Activated T-cell treated with anti-CD3 and anti-CD28 coated beads, Interleukin-2, amount 50 U/mL, for 72 hours (primary cell): ENCODE measurements at regions not wholly inside any gene's neighbourhood (a gene's known extent, or its start where the extent isn't known, plus 50 kb on each side); places are given as distances from the start of the nearest gene placed in this dataset.

ENCODE experiments used
- ATAC-seq, 2 donors: fragments of 150-1000 bp; cut with Tn5 transposase; replicated peaks in 1 of 2; 2 replicates each; pipeline ENCODE4 v1.10.0; 2021; ENCODE audit warnings: moderate library complexity in 2 of 2, mild to moderate bottlenecking in 1 of 2
- DNase-seq, 2 donors: peaks; one replicate each; pipeline ENCODE4 v3.0.0; 2021 to 2022; ENCODE audit warnings: mixed read lengths in 1 of 2
- H3K27ac Mint-ChIP-seq: one replicate; pipeline ENCODE4 v1.8.0; 2022; ENCODE audit warnings: mild to moderate bottlenecking, moderate library complexity, mixed read lengths
- H3K27me3 Mint-ChIP-seq: one replicate; pipeline ENCODE4 v1.8.0; 2022; ENCODE audit warnings: low read depth, mixed read lengths
- H3K36me3 Mint-ChIP-seq, 2 donors: one replicate each; pipeline ENCODE4 v1.8.0; 2022; ENCODE audit warnings: mixed read lengths in 2 of 2, mild to moderate bottlenecking in 1 of 2; ENCODE audit not compliant: insufficient read depth in 2 of 2
- H3K4me1 Mint-ChIP-seq: one replicate; pipeline ENCODE4 v1.8.0; 2022; ENCODE audit warnings: low read depth, mixed read lengths
- H3K4me3 Mint-ChIP-seq, 2 donors: one replicate each; pipeline ENCODE4 v1.8.0; 2022; ENCODE audit warnings: mild to moderate bottlenecking in 2 of 2, mixed read lengths in 2 of 2, moderate library complexity in 2 of 2
- H3K9me3 Mint-ChIP-seq, 2 donors: one replicate each; pipeline ENCODE4 v1.8.0; 2022; ENCODE audit warnings: mixed read lengths in 2 of 2

DNA sequence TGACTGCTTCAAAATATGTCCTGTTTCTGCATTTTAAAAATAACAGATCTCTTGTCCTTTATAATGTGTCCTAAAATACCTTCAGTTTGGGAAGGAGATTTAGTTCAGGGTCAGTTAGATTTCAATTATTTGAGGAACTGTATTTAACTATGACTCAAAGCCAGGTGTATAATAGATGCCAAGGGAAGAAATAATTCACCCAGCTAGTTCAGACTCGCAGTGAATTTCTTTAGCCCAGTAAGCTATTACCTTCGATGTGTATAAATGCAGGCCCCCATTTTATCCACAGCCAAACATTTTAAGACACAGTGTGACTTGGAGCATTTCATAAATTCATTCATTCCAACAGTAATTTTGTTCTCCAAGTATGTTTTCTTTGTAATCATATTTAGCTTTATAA, 458.0 kb downstream of the ZNF385D start:
- no peaks in the 10 kb centered on the region for H3K36me3 Mint-ChIP-seq
- H3K27me3 Mint-ChIP-seq, result no peaks in the 10 kb centered on the region
- peaks cover 4 to 5% of the 10 kb centered on the region in 2 donors for H3K9me3 Mint-ChIP-seq
- DNase-seq (no peak), ATAC-seq (no peak)
- H3K4me1 Mint-ChIP-seq, result no peaks in the 10 kb centered on the region
- H3K27ac Mint-ChIP-seq, result no peak overlapping the region
- H3K4me3 Mint-ChIP-seq, result no peak overlapping the region

DNA sequence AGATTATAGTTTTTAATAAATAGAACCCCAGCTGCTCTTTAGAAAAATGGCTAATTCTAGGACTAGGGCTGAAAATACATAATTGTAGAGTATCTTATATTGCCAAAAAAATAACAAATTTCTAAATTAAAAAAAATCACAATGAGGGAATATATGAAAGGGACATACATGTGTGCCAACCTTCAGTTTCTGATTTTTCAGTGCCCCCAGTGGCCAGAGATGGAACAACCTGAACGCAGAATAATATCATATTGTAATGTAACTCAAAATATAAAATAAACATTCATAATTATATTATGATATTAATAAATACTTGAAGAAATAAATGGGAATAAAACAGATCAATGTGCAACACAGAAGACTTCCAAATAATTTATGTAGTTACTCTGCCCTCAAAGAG, 460.5 kb downstream of the ZNF385D start:
- no peak overlapping the region for H3K4me3 Mint-ChIP-seq

DNA sequence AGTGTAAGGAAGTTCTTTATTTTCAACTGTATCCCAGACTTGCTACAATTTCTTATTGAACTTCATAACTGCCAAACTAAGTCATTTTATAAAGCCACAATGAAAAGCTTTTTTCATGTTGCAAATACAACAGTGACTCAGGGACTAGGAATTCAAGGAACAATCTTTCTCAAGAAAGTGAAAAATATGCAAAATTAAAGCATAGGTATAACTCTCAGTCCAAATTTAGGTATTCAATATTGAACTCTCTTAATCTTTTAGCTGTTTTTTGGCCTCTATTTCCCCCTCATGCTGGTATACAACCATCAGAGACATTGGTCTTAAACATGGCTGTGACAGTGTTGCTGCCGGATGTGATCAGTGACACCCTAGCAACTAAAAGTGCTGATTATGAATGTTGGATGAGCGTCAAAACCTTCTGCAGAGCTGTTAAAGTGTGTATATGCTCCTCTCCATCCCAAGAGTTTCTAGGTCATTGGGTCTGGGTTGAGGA, 476.9 kb downstream of the ZNF385D start:
- H3K36me3 Mint-ChIP-seq, result peaks cover 0 to 2% of the 10 kb centered on the region in 2 donors

More for the DNA sequence above, 460.5 kb downstream of the ZNF385D start:
- Mint-ChIP-seq H3K36me3 (peaks cover 0 to under 1% of the 10 kb centered on the region in 2 donors), H3K27me3 (no peaks in the 10 kb centered on the region), H3K4me1 (no peaks in the 10 kb centered on the region), H3K27ac (no peak overlapping the region), H3K9me3 (peaks cover 9% of the 10 kb centered on the region in 2 donors)
- DNase-seq (no peak), ATAC-seq (no peak)

DNA sequence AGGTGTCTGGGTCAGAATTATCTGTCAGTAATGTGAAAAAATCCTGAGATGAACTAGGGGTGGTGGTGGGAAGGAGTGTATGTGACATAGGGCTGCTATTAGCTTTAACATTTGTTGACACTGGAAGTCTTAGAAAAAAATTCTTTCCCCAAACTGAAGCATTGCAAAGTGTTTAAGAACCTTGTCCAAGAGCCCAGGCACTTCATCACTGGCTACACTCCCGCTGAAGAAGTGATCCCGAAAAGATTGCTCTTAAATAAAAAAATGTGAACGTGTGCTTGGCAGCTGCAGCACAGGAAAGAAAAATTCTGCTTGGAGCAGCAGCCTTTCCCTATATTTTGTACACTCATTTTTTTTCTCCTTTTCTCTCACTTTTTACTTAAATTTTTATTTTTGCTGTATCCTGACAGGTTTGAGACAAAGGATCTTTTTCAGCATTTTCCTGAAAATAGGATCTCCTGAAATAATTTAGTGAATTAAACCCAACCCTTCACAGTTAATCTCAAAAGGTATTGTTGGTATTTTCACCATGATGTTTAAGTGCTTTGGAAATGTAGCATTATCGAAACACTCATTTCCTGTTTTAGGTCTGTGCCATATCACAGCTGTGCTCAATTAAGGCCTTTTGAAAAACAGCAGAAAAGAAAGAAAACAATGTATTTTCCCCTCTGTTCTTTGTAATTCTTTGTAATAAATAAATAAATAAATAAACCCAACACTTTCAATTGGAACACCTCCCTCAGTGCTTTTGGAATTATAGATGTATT, 477.6 kb downstream of the ZNF385D start:
- Mint-ChIP-seq H3K4me1 (no peaks in the 10 kb centered on the region), H3K4me3 (no peak overlapping the region), H3K9me3 (peaks cover 9 to 15% of the 10 kb centered on the region in 2 donors), H3K36me3 (peaks cover 0 to 2% of the 10 kb centered on the region in 2 donors), H3K27ac (no peak overlapping the region), H3K27me3 (no peaks in the 10 kb centered on the region)
- ATAC-seq, result no peak
- DNase-seq, result no peak

More for the DNA sequence above, 476.9 kb downstream of the ZNF385D start:
- no peak for ATAC-seq
- Mint-ChIP-seq H3K4me3 (no peak overlapping the region), H3K27ac (no peak overlapping the region), H3K4me1 (no peaks in the 10 kb centered on the region), H3K27me3 (no peaks in the 10 kb centered on the region), H3K9me3 (peaks cover 10 to 12% of the 10 kb centered on the region in 2 donors)
- no peak for DNase-seq

DNA sequence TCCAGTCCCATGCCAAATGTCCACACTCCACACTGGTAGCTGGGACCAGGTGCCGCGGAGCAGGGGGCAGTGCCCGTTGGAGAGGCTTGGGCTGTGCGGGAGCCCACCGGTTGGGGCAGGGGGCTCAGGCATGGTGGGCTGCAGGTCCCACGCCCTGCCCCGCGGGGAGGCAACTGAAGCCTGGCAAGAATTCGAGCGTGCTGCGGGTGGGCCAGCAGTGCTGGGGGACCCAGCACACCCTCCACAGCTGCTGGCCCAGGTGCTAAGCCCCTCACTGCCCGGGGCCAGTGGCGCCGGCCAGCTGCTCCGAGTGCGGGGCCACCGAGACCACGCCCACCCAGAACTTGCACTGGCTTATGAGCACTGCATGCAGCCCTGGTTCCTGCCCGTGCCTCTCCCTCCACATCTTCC, 479.4 kb downstream of the ZNF385D start:
- Mint-ChIP-seq H3K9me3 (peaks cover 13 to 18% of the 10 kb centered on the region in 2 donors), H3K4me1 (no peaks in the 10 kb centered on the region), H3K36me3 (peaks cover 0 to 2% of the 10 kb centered on the region in 2 donors), H3K4me3 (no peak overlapping the region), H3K27me3 (no peaks in the 10 kb centered on the region), H3K27ac (no peak overlapping the region)
- ATAC-seq (no peak), DNase-seq (no peak)

DNA sequence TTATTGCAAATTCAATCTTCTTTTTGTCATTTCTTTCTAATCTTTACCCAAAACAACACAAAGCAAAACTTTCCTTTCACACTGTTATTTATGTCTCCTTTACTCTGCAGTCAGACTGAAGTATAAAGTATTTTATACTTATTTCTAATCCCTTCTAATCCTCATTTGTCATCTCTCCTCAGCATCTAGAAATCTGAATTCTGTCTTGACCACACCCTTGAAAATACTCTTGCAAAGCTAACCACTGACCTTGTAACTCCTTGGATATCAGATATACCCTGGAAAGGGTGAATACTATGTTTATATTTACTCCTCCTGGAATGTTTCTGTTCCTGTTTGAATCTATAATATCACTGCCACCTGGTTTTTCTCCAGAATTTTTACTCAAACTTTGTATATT, 481.1 kb downstream of the ZNF385D start:
- Mint-ChIP-seq H3K36me3 (peaks cover 0 to 2% of the 10 kb centered on the region in 2 donors), H3K9me3 (peaks cover 10 to 14% of the 10 kb centered on the region in 2 donors), H3K4me1 (no peaks in the 10 kb centered on the region)

DNA sequence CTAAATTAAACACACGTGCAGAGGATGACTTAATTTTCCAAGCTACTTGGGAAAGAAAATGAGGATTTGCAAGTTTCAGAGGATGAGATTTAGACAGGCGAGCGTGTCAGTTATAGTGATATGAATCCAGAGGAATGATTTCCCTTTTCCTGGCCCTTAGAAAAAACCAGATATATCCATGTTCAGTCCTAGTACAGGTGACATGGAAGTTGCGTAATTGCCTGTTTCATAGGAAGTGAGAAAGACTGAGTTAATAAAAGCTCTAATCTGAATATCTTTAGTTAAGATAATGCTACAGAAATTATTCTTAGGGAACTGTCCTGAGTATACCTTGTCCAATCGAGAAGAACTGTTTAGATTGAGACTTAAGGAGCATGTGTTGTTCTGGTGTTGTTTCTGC, 490.5 kb downstream of the ZNF385D start:
- H3K9me3 Mint-ChIP-seq, result peaks cover 2 to 4% of the 10 kb centered on the region in 2 donors

More for the DNA sequence above, 481.1 kb downstream of the ZNF385D start:
- ATAC-seq, result no peak
- no peaks in the 10 kb centered on the region for H3K27me3 Mint-ChIP-seq
- H3K27ac Mint-ChIP-seq, result no peak overlapping the region
- H3K4me3 Mint-ChIP-seq, result no peak overlapping the region
- no peak for DNase-seq

DNA sequence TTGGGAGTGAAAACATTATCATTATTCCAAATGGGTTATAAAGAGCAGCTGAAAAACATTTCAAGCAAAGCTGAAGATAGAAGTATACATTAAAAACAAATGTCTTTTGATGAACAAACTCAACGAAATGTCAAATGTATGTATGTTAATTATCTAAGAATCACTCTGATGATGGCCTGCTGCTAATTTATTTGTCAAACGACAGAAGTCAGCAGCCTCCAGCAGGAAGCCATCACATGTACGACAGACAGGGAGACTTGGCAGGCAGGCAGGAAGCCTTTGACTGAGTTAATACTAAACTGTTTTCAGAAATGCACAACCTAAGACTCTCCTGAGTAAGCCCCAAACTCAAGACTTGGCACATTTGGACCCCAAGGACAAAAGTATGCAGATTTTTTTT, 491.1 kb downstream of the ZNF385D start:
- peaks cover 2 to 4% of the 10 kb centered on the region in 2 donors for H3K9me3 Mint-ChIP-seq
- no peak overlapping the region for H3K4me3 Mint-ChIP-seq
- H3K36me3 Mint-ChIP-seq, result peaks cover 0 to 3% of the 10 kb centered on the region in 2 donors
- H3K4me1 Mint-ChIP-seq, result no peaks in the 10 kb centered on the region
- H3K27ac Mint-ChIP-seq, result no peak overlapping the region
- DNase-seq (no peak), ATAC-seq (no peak)
- no peaks in the 10 kb centered on the region for H3K27me3 Mint-ChIP-seq

More for the DNA sequence above, 490.5 kb downstream of the ZNF385D start:
- peaks cover 0 to 2% of the 10 kb centered on the region in 2 donors for H3K36me3 Mint-ChIP-seq
- H3K4me3 Mint-ChIP-seq, result no peak overlapping the region
- H3K4me1 Mint-ChIP-seq, result no peaks in the 10 kb centered on the region
- H3K27ac Mint-ChIP-seq, result no peak overlapping the region
- H3K27me3 Mint-ChIP-seq, result no peaks in the 10 kb centered on the region
- ATAC-seq, result no peak
- DNase-seq, result no peak

DNA sequence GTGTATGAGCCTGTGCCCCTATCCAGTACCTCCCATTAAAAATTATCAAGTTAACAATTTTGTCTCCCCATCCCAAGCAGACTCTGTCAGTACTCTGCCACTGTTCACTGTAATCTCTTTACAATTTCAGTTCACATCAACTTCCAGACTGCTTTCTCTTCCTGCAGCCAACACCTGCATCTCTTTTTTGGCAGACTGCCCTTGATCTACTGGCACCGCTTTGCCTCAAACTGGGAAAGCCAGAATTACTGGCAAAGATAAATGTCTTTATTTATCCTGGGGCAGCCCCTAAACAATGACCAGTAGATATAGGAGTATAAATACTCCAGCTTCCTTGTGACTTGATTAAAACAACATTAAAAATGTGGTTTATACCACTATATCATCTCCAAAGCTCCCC, 494.1 kb downstream of the ZNF385D start:
- DNase-seq (no peak), ATAC-seq (no peak)
- H3K36me3 Mint-ChIP-seq, result peaks cover 0 to 3% of the 10 kb centered on the region in 2 donors

DNA sequence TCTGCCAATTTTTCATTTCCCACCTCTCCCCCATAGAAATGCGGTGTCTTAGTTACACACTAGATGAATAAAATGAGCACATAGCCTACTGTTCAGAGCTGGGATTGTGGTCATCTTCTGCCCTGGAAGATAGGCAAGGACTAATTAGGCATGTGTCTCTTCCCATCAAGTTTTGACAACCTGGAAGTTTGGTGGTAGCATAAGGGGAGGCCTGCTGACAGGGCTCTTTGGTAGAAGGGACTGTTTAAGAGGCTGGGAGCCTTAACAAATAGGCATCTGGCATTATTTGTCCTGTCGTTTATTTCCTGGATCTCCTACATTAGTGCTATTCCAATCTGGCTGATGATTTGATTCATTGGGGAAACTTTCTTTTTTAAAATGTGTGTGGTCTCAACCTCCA, 512.3 kb downstream of the ZNF385D start:
- no peak for ATAC-seq
- no peak overlapping the region for H3K27ac Mint-ChIP-seq
- no peaks in the 10 kb centered on the region for H3K4me1 Mint-ChIP-seq
- H3K36me3 Mint-ChIP-seq, result no peaks in the 10 kb centered on the region
- H3K9me3 Mint-ChIP-seq, result peaks cover 0 to 2% of the 10 kb centered on the region in 2 donors
- H3K4me3 Mint-ChIP-seq, result no peak overlapping the region
- no peak for DNase-seq
- no peaks in the 10 kb centered on the region for H3K27me3 Mint-ChIP-seq

More for the DNA sequence above, 494.1 kb downstream of the ZNF385D start:
- Mint-ChIP-seq H3K9me3 (peaks cover 3 to 4% of the 10 kb centered on the region in 2 donors), H3K4me1 (no peaks in the 10 kb centered on the region), H3K27ac (no peak overlapping the region), H3K27me3 (no peaks in the 10 kb centered on the region), H3K4me3 (no peak overlapping the region)

DNA sequence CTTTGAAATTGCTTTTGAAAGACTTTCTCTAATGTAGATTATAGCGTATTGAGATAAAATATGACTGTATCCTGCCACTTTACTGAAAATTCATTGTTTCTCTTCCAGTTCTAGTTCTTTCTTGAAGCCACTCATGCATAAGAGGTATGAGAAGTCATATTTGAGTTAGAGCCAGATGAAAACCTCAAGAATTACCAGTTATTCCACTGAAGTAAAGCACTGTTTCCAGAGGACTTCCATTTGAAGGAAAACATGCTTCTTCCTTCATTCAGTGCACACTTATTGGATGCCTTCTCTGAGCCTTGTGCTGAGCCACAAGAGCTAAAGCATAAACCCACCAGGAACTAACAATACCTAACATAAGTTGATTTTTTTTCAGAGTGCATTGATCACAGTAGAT, 513.4 kb downstream of the ZNF385D start:
- H3K4me3 Mint-ChIP-seq, result no peak overlapping the region
- peaks cover 0 to 6% of the 10 kb centered on the region in 2 donors for H3K9me3 Mint-ChIP-seq
- H3K27me3 Mint-ChIP-seq, result no peaks in the 10 kb centered on the region
- H3K4me1 Mint-ChIP-seq, result no peaks in the 10 kb centered on the region
- H3K36me3 Mint-ChIP-seq, result no peaks in the 10 kb centered on the region
- no peak overlapping the region for H3K27ac Mint-ChIP-seq
- ATAC-seq (no peak), DNase-seq (no peak)

DNA sequence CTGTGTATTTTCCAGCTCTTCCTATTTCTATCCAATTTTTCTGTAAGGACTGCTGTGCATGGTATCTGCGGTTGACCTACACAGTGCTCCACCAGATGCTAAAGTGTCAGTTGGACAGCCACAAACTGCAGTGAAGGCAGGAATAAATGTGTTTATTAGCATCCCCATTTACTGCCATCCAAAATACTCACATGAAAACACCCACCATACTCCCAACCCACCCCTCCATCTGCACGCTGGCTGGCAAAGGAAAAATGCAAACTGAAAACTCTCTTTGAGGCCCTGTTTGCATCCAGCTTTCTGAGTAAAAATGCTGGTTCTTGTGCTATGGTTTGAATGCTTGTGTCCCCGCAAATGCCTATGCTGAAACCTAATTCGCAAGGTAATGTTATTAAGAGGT, 515.5 kb downstream of the ZNF385D start:
- Mint-ChIP-seq H3K27me3 (no peaks in the 10 kb centered on the region), H3K27ac (no peak overlapping the region), H3K4me1 (no peaks in the 10 kb centered on the region), H3K9me3 (peaks cover 0 to 4% of the 10 kb centered on the region in 2 donors), H3K36me3 (no peaks in the 10 kb centered on the region), H3K4me3 (no peak overlapping the region)
- DNase-seq (no peak), ATAC-seq (no peak)

DNA sequence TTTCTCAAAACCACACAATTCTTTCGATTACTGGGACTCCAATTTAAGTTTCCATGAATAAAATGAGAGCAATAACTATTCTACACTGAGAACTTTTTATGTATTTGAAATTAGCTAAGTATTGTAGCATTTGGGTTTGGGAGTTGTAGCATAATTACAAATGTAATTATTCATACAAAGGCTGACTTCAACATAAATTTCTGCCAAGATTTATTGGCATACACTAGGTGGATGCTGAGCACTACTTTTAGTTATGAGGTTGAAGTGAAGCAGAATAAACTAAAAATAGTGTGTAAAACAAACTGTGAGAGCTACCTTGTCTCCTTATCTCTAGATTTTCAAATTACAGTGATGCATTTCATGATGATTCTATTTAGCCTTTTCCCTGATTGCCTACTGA, 516.1 kb downstream of the ZNF385D start:
- ATAC-seq (no peak), DNase-seq (no peak)
- Mint-ChIP-seq H3K4me1 (no peaks in the 10 kb centered on the region), H3K27ac (no peak overlapping the region), H3K4me3 (no peak overlapping the region), H3K9me3 (peaks cover 0 to 4% of the 10 kb centered on the region in 2 donors), H3K27me3 (no peaks in the 10 kb centered on the region), H3K36me3 (no peaks in the 10 kb centered on the region)
